ELR (cell line): ENCODE measurements at regions not wholly inside any gene's neighbourhood (a gene's known extent, or its start where the extent isn't known, plus 50 kb on each side); places are given as distances from the start of the nearest gene placed in this dataset.

Experiments
- DNase-seq: peaks from one replicate; pipeline ENCODE4 v3.0.0-alpha.2; 2015; ENCODE audit warnings: low read depth

GRCh38 chr4:145427991-145428390 is 53.7 kb upstream of the SMAD1 start:
- DNase-seq, result no peak

GRCh38 chr4:145427221-145427620 is 54.4 kb upstream of the SMAD1 start:
- DNase-seq, result no peak

- DNase-seq, result peak; percentile 3
Observed at GRCh38 chr4:145423017-145423708, 58.5 kb upstream of the SMAD1 start.

GRCh38 chr4:145420595-145421214 is 60.9 kb upstream of the SMAD1 start:
- DNase-seq, result no peak

- DNase-seq, result no peak
Observed at GRCh38 chr4:145418739-145419138, 62.9 kb upstream of the SMAD1 start.

- no peak for DNase-seq
Observed at GRCh38 chr4:145417348-145418130, 64.1 kb upstream of the SMAD1 start.

- no peak for DNase-seq
Observed at GRCh38 chr4:145414841-145415240, 66.8 kb upstream of the SMAD1 start.

- no peak for DNase-seq
Observed at GRCh38 chr4:145414226-145414625, 67.4 kb upstream of the SMAD1 start.

GRCh38 chr4:145406970-145407369 is 74.7 kb upstream of the SMAD1 start:
- no peak for DNase-seq

GRCh38 chr4:145404761-145405160 is 76.9 kb upstream of the SMAD1 start:
- no peak for DNase-seq

- DNase-seq, result no peak
Observed at GRCh38 chr4:145396581-145396980, 85.1 kb upstream of the SMAD1 start.

GRCh38 chr4:145390571-145390970 is 91.1 kb upstream of the SMAD1 start:
- no peak for DNase-seq

- DNase-seq, result no peak
Observed at GRCh38 chr4:145389550-145389949, 92.1 kb upstream of the SMAD1 start.

GRCh38 chr4:145388043-145388442 is 93.6 kb upstream of the SMAD1 start:
- DNase-seq, result no peak

- DNase-seq, result no peak
Observed at GRCh38 chr4:145387079-145387478, 94.6 kb upstream of the SMAD1 start.

- no peak for DNase-seq
Observed at GRCh38 chr4:145381163-145381562, 100.5 kb upstream of the SMAD1 start.

- no peak for DNase-seq
Observed at GRCh38 chr4:145380123-145380522, 101.5 kb upstream of the SMAD1 start.

- no peak for DNase-seq
Observed at GRCh38 chr4:145375416-145375815, 106.2 kb upstream of the SMAD1 start.

GRCh38 chr4:145352438-145353145 is 129.1 kb upstream of the SMAD1 start:
- DNase-seq, result no peak

GRCh38 chr4:145351922-145352321 is 129.7 kb upstream of the SMAD1 start:
- DNase-seq, result no peak

GRCh38 chr4:145351162-145351561 is 130.5 kb upstream of the SMAD1 start:
- no peak for DNase-seq

- no peak for DNase-seq
Observed at GRCh38 chr4:145348291-145348690, 133.4 kb upstream of the SMAD1 start.

GRCh38 chr4:145347684-145348083 is 134.0 kb upstream of the SMAD1 start:
- no peak for DNase-seq
